ENCODE measurements at regions not wholly inside any gene's neighbourhood (a gene's known extent, or its start where the extent isn't known, plus 50 kb on each side); places are given as distances from the start of the nearest gene placed in this dataset.
"Not testable (repeated sequence)": the region's sequence is repeated elsewhere in the genome, so short reads cannot be mapped to it uniquely, and the experiment has no call there.

GRCh38 chr16:35585411-35585810 is 2126.0 kb downstream of the TP53TG3F start:
- peak; percentile 77 for DNase-seq (ENCODE audit: low read depth, low spot score)
- H3K4me3 ChIP-seq (ENCODE audit: low read length) = no peak overlapping the region

- not testable (repeated sequence) for DNase-seq (ENCODE audit: low read depth, low spot score); H3K4me3 ChIP-seq (ENCODE audit: low read length)
These were observed 2131.5 kb downstream of the TP53TG3F start for GRCh38 chr16:35590913-35591312.

GRCh38 chr16:35596467-35596866 is 2137.1 kb downstream of the TP53TG3F start:
- no peak for DNase-seq (ENCODE audit: low read depth, low spot score)
- no peak overlapping the region for H3K4me3 ChIP-seq (ENCODE audit: low read length)

GRCh38 chr16:35598696-35599332 is 2139.4 kb downstream of the TP53TG3F start:
- no peak overlapping the region for H3K4me3 ChIP-seq (ENCODE audit: low read length)
- peak; percentile 27 for DNase-seq (ENCODE audit: low read depth, low spot score)

- DNase-seq (ENCODE audit: low read depth, low spot score) = no peak
- H3K4me3 ChIP-seq (ENCODE audit: low read length) = no peak overlapping the region
These were observed 2140.2 kb downstream of the TP53TG3F start for GRCh38 chr16:35599429-35600160.

GRCh38 chr16:35600161-35600555 is 2140.7 kb downstream of the TP53TG3F start:
- not testable (repeated sequence) for H3K4me3 ChIP-seq (ENCODE audit: low read length); DNase-seq (ENCODE audit: low read depth, low spot score)

GRCh38 chr16:35602116-35602515 is 2142.7 kb downstream of the TP53TG3F start:
- no peak for DNase-seq (ENCODE audit: low read depth, low spot score)
- H3K4me3 ChIP-seq (ENCODE audit: low read length) = no peak overlapping the region

GRCh38 chr16:35603371-35603770 is 2144.0 kb downstream of the TP53TG3F start:
- DNase-seq (ENCODE audit: low read depth, low spot score); H3K4me3 ChIP-seq (ENCODE audit: low read length): not testable (repeated sequence)

GRCh38 chr16:35605921-35606320 is 2146.5 kb downstream of the TP53TG3F start:
- H3K4me3 ChIP-seq (ENCODE audit: low read length) = no peak overlapping the region
- no peak for DNase-seq (ENCODE audit: low read depth, low spot score)

- DNase-seq (ENCODE audit: low read depth, low spot score); H3K4me3 ChIP-seq (ENCODE audit: low read length): not testable (repeated sequence)
These were observed 2155.5 kb downstream of the TP53TG3F start for GRCh38 chr16:35614883-35615282.

GRCh38 chr16:35619176-35619575 is 2159.8 kb downstream of the TP53TG3F start:
- H3K4me3 ChIP-seq (ENCODE audit: low read length); DNase-seq (ENCODE audit: low read depth, low spot score): not testable (repeated sequence)

- no peak for DNase-seq (ENCODE audit: low read depth, low spot score)
- H3K4me3 ChIP-seq (ENCODE audit: low read length) = no peak overlapping the region
These were observed 2166.6 kb downstream of the TP53TG3F start for GRCh38 chr16:35626041-35626440.

- H3K4me3 ChIP-seq (ENCODE audit: low read length) = no peak overlapping the region
- no peak for DNase-seq (ENCODE audit: low read depth, low spot score)
These were observed 2169.6 kb downstream of the TP53TG3F start for GRCh38 chr16:35628976-35629375.

GRCh38 chr16:35631261-35631945 is 2172.0 kb downstream of the TP53TG3F start:
- DNase-seq (ENCODE audit: low read depth, low spot score) = peak; percentile 85
- H3K4me3 ChIP-seq (ENCODE audit: low read length) = no peak overlapping the region

GRCh38 chr16:35636480-35637230 is 2177.2 kb downstream of the TP53TG3F start:
- DNase-seq (ENCODE audit: low read depth, low spot score) = peak; percentile 22
- H3K4me3 ChIP-seq (ENCODE audit: low read length) = no peak overlapping the region

- no peak overlapping the region for H3K4me3 ChIP-seq (ENCODE audit: low read length)
- no peak for DNase-seq (ENCODE audit: low read depth, low spot score)
These were observed 2178.3 kb downstream of the TP53TG3F start for GRCh38 chr16:35637683-35638082.

GRCh38 chr16:35639233-35640205 is 2180.1 kb downstream of the TP53TG3F start:
- no peak for DNase-seq (ENCODE audit: low read depth, low spot score)
- no peak overlapping the region for H3K4me3 ChIP-seq (ENCODE audit: low read length)

- H3K4me3 ChIP-seq (ENCODE audit: low read length) = no peak overlapping the region
- no peak for DNase-seq (ENCODE audit: low read depth, low spot score)
These were observed 2183.0 kb downstream of the TP53TG3F start for GRCh38 chr16:35642322-35642835.
